Fibroblast of lung (primary cell): ENCODE measurements at regions not wholly inside any gene's neighbourhood (a gene's known extent, or its start where the extent isn't known, plus 50 kb on each side); places are given as distances from the start of the nearest gene placed in this dataset.

Source experiments
- DNase-seq, 2 donors: peaks; one replicate each; pipeline versions ENCODE4 v3.0.0 to v3.0.0-alpha.2; 2010; ENCODE audit warnings: low read depth in 2 of 2
- H2AFZ ChIP-seq: 2 replicates; pipeline ENCODE4 v1.5.1; 2012; ENCODE audit warnings: low read length, control low read depth, inconsistent platforms
- H3K27ac ChIP-seq: 2 replicates; pipeline ENCODE4 v1.5.1; 2011; ENCODE audit warnings: low read length, control low read depth; ENCODE audit not compliant: insufficient read depth
- H3K27me3 ChIP-seq: 2 replicates; pipeline ENCODE4 v1.5.1; 2011; ENCODE audit warnings: mild to moderate bottlenecking, low read length; ENCODE audit not compliant: control insufficient read depth, insufficient read depth
- H3K36me3 ChIP-seq: 2 replicates; pipeline ENCODE4 v1.5.1; 2011; ENCODE audit warnings: low read length; ENCODE audit not compliant: control insufficient read depth, insufficient read depth
- H3K4me1 ChIP-seq: 2 replicates; pipeline ENCODE4 v1.5.1; 2011; ENCODE audit warnings: low read length; ENCODE audit not compliant: control insufficient read depth, insufficient read depth; ENCODE audit errors: extremely low read depth
- H3K4me2 ChIP-seq: 2 replicates; pipeline ENCODE4 v1.5.1; 2011; ENCODE audit warnings: low read length, control low read depth; ENCODE audit not compliant: insufficient read depth; ENCODE audit errors: extremely low read depth
- H3K4me3 ChIP-seq, 4 experiments: fragments of 200-600 bp in 1 of 4; sonication (generic) in 1 of 4; replicated peaks in 1 of 4; 2 replicates each; pipeline ENCODE4 v1.5.1; 2011 to 2016; ENCODE audit warnings: low read length in 4 of 4, low read depth in 3 of 4, mild to moderate bottlenecking in 3 of 4, control low read depth in 2 of 4, inconsistent platforms in 1 of 4, mixed read lengths in 1 of 4; ENCODE audit not compliant: insufficient read depth in 1 of 4; ENCODE audit errors: control extremely low read depth in 1 of 4
- H3K79me2 ChIP-seq: 2 replicates; pipeline ENCODE4 v1.5.1; 2012; ENCODE audit warnings: mild to moderate bottlenecking, low read length, inconsistent platforms; ENCODE audit not compliant: control insufficient read depth, insufficient read depth
- H3K9ac ChIP-seq: 2 replicates; pipeline ENCODE4 v1.5.1; 2011; ENCODE audit warnings: mild to moderate bottlenecking, low read length, control low read depth; ENCODE audit not compliant: insufficient read depth
- H3K9me3 ChIP-seq: 2 replicates; pipeline ENCODE4 v1.5.1; 2012; ENCODE audit warnings: low read depth, low read length; ENCODE audit not compliant: control insufficient read depth, insufficient read depth
- H4K20me1 ChIP-seq: 2 replicates; pipeline ENCODE4 v1.5.1; 2011; ENCODE audit warnings: low read length; ENCODE audit not compliant: control insufficient read depth, insufficient read depth; ENCODE audit errors: extremely low read depth
- EZH2 ChIP-seq: IDR thresholded peaks from 2 replicates; pipeline ENCODE4 v1.5.1; 2012; ENCODE audit warnings: low read length, control low read depth, mild to moderate bottlenecking; ENCODE audit errors: missing control alignments
- TF ChIP-seq, protein P1 (sequence below), 2 donors: IDR thresholded peaks in 1 of 2; conservative IDR thresholded peaks in 1 of 2; 1 replicate in 1 of 2; 2 replicates in 1 of 2; pipeline ENCODE4 v1.5.1; 2011 to 2012; ENCODE audit warnings: low read length in 2 of 2, control low read depth in 1 of 2, inconsistent platforms in 1 of 2, low read depth in 1 of 2, mild to moderate bottlenecking in 1 of 2

DNA sequence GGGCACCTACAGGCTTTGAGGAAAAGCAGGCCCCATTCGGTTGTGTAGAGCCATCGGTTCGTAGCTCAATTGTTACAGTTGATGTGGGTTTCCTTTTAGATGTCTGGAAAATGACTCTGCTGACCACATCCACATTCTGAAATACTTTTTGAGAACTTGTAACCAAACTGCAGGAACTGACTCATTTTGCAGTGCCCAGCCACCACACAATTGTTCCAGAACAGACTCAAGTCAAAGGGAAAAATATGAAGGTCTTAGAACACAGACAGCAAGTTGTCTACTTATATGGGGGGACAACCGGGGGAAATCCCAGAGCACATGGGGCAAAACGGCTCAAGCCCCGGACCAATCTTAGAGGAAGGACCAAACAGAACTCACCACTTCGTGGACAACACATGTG lies 557.6 kb upstream of the DIPK2B start:
- DNase-seq = peak; percentile 84 to 96
- TF ChIP-seq EZH2 = no peak
- TF ChIP-seq, protein P1, sequence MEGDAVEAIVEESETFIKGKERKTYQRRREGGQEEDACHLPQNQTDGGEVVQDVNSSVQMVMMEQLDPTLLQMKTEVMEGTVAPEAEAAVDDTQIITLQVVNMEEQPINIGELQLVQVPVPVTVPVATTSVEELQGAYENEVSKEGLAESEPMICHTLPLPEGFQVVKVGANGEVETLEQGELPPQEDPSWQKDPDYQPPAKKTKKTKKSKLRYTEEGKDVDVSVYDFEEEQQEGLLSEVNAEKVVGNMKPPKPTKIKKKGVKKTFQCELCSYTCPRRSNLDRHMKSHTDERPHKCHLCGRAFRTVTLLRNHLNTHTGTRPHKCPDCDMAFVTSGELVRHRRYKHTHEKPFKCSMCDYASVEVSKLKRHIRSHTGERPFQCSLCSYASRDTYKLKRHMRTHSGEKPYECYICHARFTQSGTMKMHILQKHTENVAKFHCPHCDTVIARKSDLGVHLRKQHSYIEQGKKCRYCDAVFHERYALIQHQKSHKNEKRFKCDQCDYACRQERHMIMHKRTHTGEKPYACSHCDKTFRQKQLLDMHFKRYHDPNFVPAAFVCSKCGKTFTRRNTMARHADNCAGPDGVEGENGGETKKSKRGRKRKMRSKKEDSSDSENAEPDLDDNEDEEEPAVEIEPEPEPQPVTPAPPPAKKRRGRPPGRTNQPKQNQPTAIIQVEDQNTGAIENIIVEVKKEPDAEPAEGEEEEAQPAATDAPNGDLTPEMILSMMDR (conservative IDR thresholded peaks at IDR 0.05 in 1 of 2, IDR thresholded peaks at IDR 0.05 in 1 of 2; ENCODE audit: low read depth in 1 of 2, low read length in 2 of 2) = no peak
- Histone ChIP-seq H3K27me3 (no peaks in the 10 kb centered on the region), H3K27ac (peak overlapping the region; percentile 85), H3K9ac (no peak overlapping the region), H2AFZ (no peak overlapping the region), H3K4me3 (peak overlapping the region in 1 of 4 experiments; percentile 28), H4K20me1 (no peaks in the 10 kb centered on the region), H3K79me2 (peaks cover 97% of the 10 kb centered on the region), H3K4me2 (peak overlapping the region; percentile 68), H3K4me1 (peaks cover 20% of the 10 kb centered on the region), H3K36me3 (peaks cover under 1% of the 10 kb centered on the region), H3K9me3 (no peaks in the 10 kb centered on the region)

DNA sequence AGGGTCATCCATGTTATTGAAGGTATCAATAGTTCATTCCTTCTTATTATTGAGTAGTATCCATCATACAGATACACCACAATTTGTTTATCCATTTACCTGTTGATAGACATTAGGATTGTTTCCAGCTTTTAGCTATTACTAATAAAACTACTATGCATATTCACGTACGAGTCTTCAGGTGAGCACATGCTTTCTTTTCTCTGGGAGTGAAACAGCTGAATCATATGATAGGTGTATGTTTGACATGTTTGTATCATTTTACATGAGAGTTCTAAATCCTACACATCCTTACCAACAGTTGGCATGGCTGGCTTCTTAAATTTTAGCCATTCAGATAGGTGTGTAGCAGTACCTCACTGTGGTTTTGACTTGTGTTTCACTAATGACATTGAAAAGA lies 556.6 kb upstream of the DIPK2B start:
- no peaks in the 10 kb centered on the region for H4K20me1 ChIP-seq
- peaks cover 3% of the 10 kb centered on the region for H3K36me3 ChIP-seq
- peak overlapping the region; percentile 36 for H3K27ac ChIP-seq
- no peaks in the 10 kb centered on the region for H3K27me3 ChIP-seq
- H3K4me3 ChIP-seq = no peak overlapping the region
- no peak overlapping the region for H2AFZ ChIP-seq
- H3K79me2 ChIP-seq = peaks cover 97% of the 10 kb centered on the region
- H3K9me3 ChIP-seq = no peaks in the 10 kb centered on the region
- no peak overlapping the region for H3K9ac ChIP-seq
- DNase-seq = no peak
- H3K4me1 ChIP-seq = peaks cover 18% of the 10 kb centered on the region
- H3K4me2 ChIP-seq = no peak overlapping the region
- no peak for TF ChIP-seq EZH2
- TF ChIP-seq, protein P1 (conservative IDR thresholded peaks at IDR 0.05 in 1 of 2, IDR thresholded peaks at IDR 0.05 in 1 of 2; ENCODE audit: low read depth in 1 of 2, low read length in 2 of 2) = no peak

DNA sequence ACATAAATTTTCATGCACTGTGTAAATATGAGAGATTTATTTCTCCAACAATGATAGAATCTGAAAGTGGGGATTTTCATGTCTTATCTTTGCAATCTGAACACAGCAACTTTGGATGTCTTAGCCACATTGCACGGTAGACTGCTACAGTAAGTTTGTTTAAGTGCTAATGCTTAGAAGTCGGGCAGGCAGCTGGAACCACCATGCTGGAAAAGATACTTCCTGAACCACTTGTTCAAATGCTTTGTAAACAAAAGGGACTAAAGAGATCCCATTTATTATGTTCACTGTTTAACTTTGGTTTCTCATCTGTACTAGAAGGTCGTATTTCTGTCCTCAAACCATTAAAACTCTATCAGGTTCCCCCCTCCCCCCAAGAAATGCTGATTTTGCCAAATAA lies 555.9 kb upstream of the DIPK2B start:
- H3K4me2 ChIP-seq = peak overlapping the region; percentile 18
- no peaks in the 10 kb centered on the region for H4K20me1 ChIP-seq
- H3K4me3 ChIP-seq = no peak overlapping the region
- H3K9me3 ChIP-seq = no peaks in the 10 kb centered on the region
- H3K79me2 ChIP-seq = peaks cover 97% of the 10 kb centered on the region
- H3K27me3 ChIP-seq = no peaks in the 10 kb centered on the region
- TF ChIP-seq, protein P1 (conservative IDR thresholded peaks at IDR 0.05 in 1 of 2, IDR thresholded peaks at IDR 0.05 in 1 of 2; ENCODE audit: low read depth in 1 of 2, low read length in 2 of 2) = no peak
- TF ChIP-seq EZH2 = no peak
- peak in 1 of 2 donors; percentile 43 for DNase-seq
- H3K27ac ChIP-seq = no peak overlapping the region
- H2AFZ ChIP-seq = no peak overlapping the region
- no peak overlapping the region for H3K9ac ChIP-seq
- H3K36me3 ChIP-seq = peaks cover 3% of the 10 kb centered on the region
- H3K4me1 ChIP-seq = peaks cover 20% of the 10 kb centered on the region
